Colonic mucosa (tissue), 4 donors: ENCODE measurements at regions not wholly inside any gene's neighbourhood (a gene's known extent, or its start where the extent isn't known, plus 50 kb on each side); places are given as distances from the start of the nearest gene placed in this dataset.

Experiments used
- DNase-seq: peaks from one replicate; pipeline ENCODE4 v3.0.0-alpha.2; 2020
- H3K27ac ChIP-seq: fragments of 200-600 bp; one replicate; pipeline ENCODE4 v1.8.0; 2021
- H3K27me3 ChIP-seq: fragments of 200-600 bp; one replicate; pipeline ENCODE4 v1.8.0; 2021
- H3K36me3 ChIP-seq: fragments of 200-600 bp; one replicate; pipeline ENCODE4 v1.8.0; 2021
- H3K4me1 ChIP-seq: fragments of 200-600 bp; one replicate; pipeline ENCODE4 v1.8.0; 2021; ENCODE audit warnings: mild to moderate bottlenecking
- H3K4me3 ChIP-seq: fragments of 200-600 bp; one replicate; pipeline ENCODE4 v1.8.0; 2021
- H3K9ac ChIP-seq, 2 donors: one replicate each; pipeline ENCODE4 v1.7.0; 2013; ENCODE audit warnings: control low read depth in 2 of 2, low read depth in 2 of 2, low read length in 2 of 2
- H3K9me3 ChIP-seq: fragments of 200-600 bp; one replicate; pipeline ENCODE4 v1.8.0; 2021
- intact Hi-C: fragments of 100-400 bp; cut with DNase I; formaldehyde crosslinking; loops from one replicate; pipeline ENCODE4 v1.14.1; 2022
- TF ChIP-seq, protein P1 (sequence below): fragments of 200-600 bp; IDR thresholded peaks from one replicate; pipeline ENCODE4 v1.8.0; 2022; ENCODE audit warnings: antibody characterized with exemption, mild to moderate bottlenecking
- donor health status: healthy.
- donor health status: DM: no; HTN: no; CAD: no.
- donor health status: DM: no; HTN: no; CAD: no.

DNA sequence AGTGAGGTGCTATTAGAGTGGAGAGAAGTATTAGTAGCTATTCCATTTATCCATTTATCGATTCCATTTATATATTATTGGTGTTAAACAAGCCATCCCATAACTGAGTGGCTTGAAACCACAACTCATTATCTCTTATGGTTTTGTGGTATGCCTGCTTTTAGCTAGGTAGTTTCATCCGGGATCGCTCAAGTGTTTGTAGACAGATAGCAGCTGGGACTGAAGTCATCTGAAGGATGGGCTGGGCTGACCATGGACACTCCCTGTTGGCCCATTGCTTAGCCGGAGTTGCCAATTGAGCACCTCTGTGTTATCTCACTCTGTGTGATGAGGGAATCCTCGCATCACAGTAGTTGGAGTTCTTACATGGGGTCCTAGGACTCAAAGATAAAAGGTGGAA is 622.5 kb downstream of the PLA2G4A start:
- no peaks in the 10 kb centered on the region for H3K9me3 ChIP-seq
- H3K9ac ChIP-seq, result no peak overlapping the region
- DNase-seq, result no peak
- H3K27me3 ChIP-seq, result no peaks in the 10 kb centered on the region
- no peak overlapping the region for H3K4me3 ChIP-seq
- H3K27ac ChIP-seq, result no peak overlapping the region
- H3K4me1 ChIP-seq, result no peaks in the 10 kb centered on the region
- no peaks in the 10 kb centered on the region for H3K36me3 ChIP-seq
- intact Hi-C loops, result no loop called here
- TF ChIP-seq, protein P1, sequence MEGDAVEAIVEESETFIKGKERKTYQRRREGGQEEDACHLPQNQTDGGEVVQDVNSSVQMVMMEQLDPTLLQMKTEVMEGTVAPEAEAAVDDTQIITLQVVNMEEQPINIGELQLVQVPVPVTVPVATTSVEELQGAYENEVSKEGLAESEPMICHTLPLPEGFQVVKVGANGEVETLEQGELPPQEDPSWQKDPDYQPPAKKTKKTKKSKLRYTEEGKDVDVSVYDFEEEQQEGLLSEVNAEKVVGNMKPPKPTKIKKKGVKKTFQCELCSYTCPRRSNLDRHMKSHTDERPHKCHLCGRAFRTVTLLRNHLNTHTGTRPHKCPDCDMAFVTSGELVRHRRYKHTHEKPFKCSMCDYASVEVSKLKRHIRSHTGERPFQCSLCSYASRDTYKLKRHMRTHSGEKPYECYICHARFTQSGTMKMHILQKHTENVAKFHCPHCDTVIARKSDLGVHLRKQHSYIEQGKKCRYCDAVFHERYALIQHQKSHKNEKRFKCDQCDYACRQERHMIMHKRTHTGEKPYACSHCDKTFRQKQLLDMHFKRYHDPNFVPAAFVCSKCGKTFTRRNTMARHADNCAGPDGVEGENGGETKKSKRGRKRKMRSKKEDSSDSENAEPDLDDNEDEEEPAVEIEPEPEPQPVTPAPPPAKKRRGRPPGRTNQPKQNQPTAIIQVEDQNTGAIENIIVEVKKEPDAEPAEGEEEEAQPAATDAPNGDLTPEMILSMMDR, result no peak

DNA sequence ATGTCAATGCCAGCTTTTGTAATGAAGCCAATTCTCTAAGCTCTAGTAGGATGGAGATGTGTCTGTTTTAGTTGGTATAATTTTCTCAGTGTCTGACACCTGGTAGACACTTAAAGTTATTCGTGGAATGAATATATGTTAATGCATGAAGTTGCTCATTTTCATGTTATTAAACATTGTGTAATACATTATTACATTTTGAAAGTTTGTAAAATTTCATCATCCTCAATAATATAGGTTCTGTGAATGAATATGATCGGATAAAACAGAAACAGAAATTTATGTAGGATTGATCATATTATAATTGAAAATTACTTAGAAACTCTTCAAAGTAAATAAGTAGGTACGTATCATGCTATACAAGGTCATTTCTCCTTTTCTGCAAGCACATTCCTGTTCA is 625.3 kb downstream of the PLA2G4A start:
- Histone ChIP-seq H3K36me3 (no peaks in the 10 kb centered on the region), H3K9me3 (no peaks in the 10 kb centered on the region), H3K4me3 (no peak overlapping the region), H3K27ac (no peak overlapping the region), H3K27me3 (no peaks in the 10 kb centered on the region), H3K9ac (no peak overlapping the region), H3K4me1 (no peaks in the 10 kb centered on the region)
- TF ChIP-seq, protein P1, result no peak
- DNase-seq, result no peak
- intact Hi-C loops, result no loop called here

DNA sequence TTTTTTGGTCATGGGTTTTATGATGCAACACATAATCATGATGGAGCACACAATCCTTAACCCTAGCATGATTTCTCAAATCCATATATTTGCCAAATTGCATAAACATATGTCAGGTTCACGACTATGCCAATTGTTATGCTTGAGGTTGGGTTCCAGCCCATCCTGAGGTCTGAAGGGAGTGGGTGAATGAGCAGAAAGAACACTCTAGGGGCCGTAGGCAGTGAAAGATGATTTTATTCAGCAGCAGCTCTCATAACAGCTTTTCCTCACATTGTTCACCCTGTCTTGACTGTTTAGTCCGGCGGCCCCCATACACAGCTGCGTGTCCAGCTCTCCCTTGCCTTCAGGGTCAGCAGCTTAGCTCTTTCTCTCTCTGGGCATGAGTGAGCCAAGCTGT is 627.7 kb downstream of the PLA2G4A start:
- H3K36me3 ChIP-seq, result no peaks in the 10 kb centered on the region
- no peak overlapping the region for H3K27ac ChIP-seq
- H3K9me3 ChIP-seq, result no peaks in the 10 kb centered on the region
- no peaks in the 10 kb centered on the region for H3K4me1 ChIP-seq
- no peak overlapping the region for H3K4me3 ChIP-seq
- H3K27me3 ChIP-seq, result no peaks in the 10 kb centered on the region
- TF ChIP-seq, protein P1, result no peak
- no peak for DNase-seq
- intact Hi-C loops, result no loop called here
- no peak overlapping the region for H3K9ac ChIP-seq

DNA sequence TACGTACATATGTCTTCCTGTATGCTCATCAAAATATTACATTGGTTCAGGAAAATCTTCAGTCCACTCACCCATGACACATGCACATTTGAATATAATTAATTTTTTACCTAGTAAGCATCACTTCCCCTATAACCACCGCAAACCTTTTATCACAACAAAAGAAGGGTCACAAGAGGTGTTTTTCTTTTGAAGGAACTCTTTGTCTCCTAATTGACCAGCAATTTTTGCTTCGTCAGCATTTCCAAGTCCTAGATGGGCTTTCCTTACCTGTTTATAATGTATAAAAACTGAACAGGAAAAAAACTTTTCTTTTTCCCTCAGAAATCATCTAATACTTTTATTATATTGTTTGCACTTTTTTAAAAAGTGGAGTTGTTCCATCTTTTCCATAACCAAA is 631.3 kb downstream of the PLA2G4A start:
- TF ChIP-seq, protein P1, result no peak
- no peak for DNase-seq
- intact Hi-C loops, result no loop called here
- H3K27ac ChIP-seq, result no peak overlapping the region
- no peak overlapping the region for H3K4me3 ChIP-seq
- H3K4me1 ChIP-seq, result no peaks in the 10 kb centered on the region
- H3K36me3 ChIP-seq, result no peaks in the 10 kb centered on the region
- H3K9ac ChIP-seq, result no peak overlapping the region
- no peaks in the 10 kb centered on the region for H3K27me3 ChIP-seq
- no peaks in the 10 kb centered on the region for H3K9me3 ChIP-seq

DNA sequence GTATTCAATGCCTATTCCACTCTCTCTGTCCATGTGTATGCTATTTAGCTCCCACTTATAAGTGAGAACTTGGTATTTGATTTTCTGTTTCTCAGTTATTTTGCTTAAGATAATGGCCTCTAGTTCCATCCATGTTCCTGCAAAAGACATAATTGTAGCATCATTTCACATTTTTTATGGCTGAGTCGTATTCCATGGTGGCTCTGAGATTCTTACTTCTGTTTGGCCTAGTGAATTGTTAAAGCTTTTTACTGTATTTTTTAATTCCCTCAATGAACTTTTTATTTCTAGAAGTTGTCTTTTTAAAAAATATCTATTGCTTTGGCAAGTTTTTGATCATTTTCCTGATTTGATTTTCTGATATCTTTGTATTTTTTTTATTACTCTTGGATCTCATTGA is 635.6 kb downstream of the PLA2G4A start:
- Histone ChIP-seq H3K27me3 (no peaks in the 10 kb centered on the region), H3K36me3 (no peaks in the 10 kb centered on the region), H3K9ac (no peak overlapping the region), H3K4me3 (no peak overlapping the region), H3K9me3 (no peaks in the 10 kb centered on the region), H3K27ac (no peak overlapping the region), H3K4me1 (no peaks in the 10 kb centered on the region)
- intact Hi-C loops, result no loop called here
- no peak for DNase-seq
- TF ChIP-seq, protein P1, result no peak

DNA sequence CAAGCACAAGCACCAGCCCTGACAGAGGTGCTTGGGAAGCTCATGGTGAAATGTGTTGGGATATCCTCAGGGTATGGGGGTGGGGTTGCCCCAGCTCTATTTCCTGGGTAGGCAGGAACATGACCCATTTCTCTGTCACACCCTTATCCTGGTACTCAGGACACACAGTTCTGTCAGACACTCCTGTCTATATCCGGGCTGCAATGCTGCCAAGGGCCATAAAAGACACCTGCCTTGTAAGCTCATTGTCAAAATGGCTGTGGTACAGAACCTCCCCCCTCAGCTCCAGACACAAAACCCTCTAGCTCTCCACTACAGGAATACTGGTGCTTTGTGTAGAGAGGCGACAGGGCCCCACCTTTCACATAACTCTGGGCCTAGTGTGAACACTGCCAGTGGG is 636.7 kb downstream of the PLA2G4A start:
- Histone ChIP-seq H3K9ac (no peak overlapping the region), H3K36me3 (no peaks in the 10 kb centered on the region), H3K4me1 (no peaks in the 10 kb centered on the region), H3K9me3 (no peaks in the 10 kb centered on the region), H3K27ac (no peak overlapping the region), H3K27me3 (no peaks in the 10 kb centered on the region), H3K4me3 (no peak overlapping the region)
- TF ChIP-seq, protein P1, result no peak
- intact Hi-C loops, result no loop called here
- DNase-seq, result no peak
